PC-9 (cell line): ENCODE measurements at regions not wholly inside any gene's neighbourhood (a gene's known extent, or its start where the extent isn't known, plus 50 kb on each side); places are given as distances from the start of the nearest gene placed in this dataset.

Source experiments
- CTCF ChIP-seq: fragments of 200-600 bp; sonication (generic); conservative IDR thresholded peaks from 2 replicates; pipeline ENCODE4 v1.6.1; 2017; ENCODE audit warnings: mixed run types, antibody characterized with exemption, mild to moderate bottlenecking, moderate library complexity
- EZH2 ChIP-seq: fragments of 200-600 bp; sonication (generic); IDR thresholded peaks from 2 replicates; pipeline ENCODE4 v1.8.0; 2017; ENCODE audit warnings: antibody characterized with exemption, low read depth

- TF ChIP-seq CTCF = no peak
- TF ChIP-seq EZH2 = no peak
Observed at GRCh38 chr11:42816471-42816870, 495.3 kb upstream of the API5 start.
